ENCODE measurements at regions not wholly inside any gene's neighbourhood (a gene's known extent, or its start where the extent isn't known, plus 50 kb on each side); places are given as distances from the start of the nearest gene placed in this dataset.

DNA sequence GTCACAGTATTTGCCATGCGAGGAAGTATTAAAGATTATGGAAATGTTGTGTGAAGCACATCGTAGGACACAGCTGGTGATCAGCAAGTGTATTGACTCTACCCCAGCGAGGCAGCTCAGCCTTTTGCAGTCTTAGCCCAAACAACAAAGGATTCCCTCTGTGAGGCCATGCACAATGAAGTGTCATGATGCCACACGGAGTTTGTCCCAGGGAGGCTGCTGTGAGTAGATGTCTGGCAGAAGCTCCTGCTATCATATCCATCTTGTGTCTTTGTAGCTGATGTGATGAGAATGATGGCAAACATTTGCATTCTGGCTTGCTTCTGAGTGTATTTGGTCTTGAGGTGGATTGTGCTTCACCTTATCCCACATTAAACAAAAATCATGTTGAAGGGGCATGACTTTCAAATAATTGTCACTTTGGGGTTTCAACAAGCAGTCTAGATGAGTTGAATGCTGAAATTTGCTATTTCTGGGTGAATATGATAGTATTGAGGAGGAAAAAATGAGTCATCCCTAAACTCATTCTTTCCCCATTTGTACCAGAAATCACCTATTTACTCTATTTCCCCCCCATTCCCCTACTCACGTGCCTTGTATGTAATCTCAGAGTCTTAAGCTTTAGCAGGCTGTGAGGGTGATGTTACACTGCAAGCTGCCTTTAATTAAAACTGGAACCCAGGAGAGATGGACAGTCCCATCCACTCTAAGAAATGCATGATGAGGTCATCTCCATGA is 273.5 kb downstream of the RNF144A start:
- TF ChIP-seq NFIC (IDR thresholded peaks at IDR 0.05) (no peak), EGR1 (IDR thresholded peaks at IDR 0.05) (no peak), CEBPB (IDR thresholded peaks at IDR 0.05) (no peak), RAD21 (IDR thresholded peaks at IDR 0.05; ENCODE audit: low read depth) (no peak), TEAD4 (IDR thresholded peaks at IDR 0.05) (no peak), YY1 (IDR thresholded peaks at IDR 0.05; ENCODE audit: low read depth) (no peak), ZBTB7A (IDR thresholded peaks at IDR 0.05; ENCODE audit: low read depth) (no peak), FOXM1 (IDR thresholded peaks at IDR 0.05; ENCODE audit: borderline replicate concordance, low read depth) (no peak), USF1 (IDR thresholded peaks at IDR 0.05) (no peak), REST (IDR thresholded peaks at IDR 0.05; ENCODE audit: low read depth) (no peak), CREB1 (IDR thresholded peaks at IDR 0.05; ENCODE audit: low read depth) (no peak), TCF12 (IDR thresholded peaks at IDR 0.05; ENCODE audit: low read depth) (no peak), TAF1 (IDR thresholded peaks at IDR 0.05; ENCODE audit: low read depth) (no peak), EP300 (IDR thresholded peaks at IDR 0.05; ENCODE audit: borderline replicate concordance) (no peak)
- TF ChIP-seq, protein P1, sequence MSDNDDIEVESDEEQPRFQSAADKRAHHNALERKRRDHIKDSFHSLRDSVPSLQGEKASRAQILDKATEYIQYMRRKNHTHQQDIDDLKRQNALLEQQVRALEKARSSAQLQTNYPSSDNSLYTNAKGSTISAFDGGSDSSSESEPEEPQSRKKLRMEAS (IDR thresholded peaks at IDR 0.05) = no peak

DNA sequence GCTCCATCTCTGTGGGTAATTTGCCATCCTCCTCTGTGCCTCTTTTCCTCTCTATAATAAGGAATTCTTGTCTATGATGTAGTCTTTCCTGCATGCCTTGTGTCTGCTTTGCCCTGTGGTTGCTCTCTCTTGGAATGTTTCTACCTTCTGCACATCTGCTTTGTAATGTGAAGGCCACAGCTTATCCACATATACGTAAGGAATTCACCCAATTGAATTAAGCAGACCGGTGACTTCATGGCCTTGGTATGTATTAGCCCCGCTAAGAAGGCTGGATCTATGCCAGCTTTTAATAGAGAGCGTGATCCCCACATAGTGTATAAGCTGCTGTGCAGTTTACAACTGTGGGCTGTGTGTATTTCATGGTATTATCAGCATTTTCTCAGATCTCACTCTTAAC is 274.7 kb downstream of the RNF144A start:
- peak; percentile 81 for TF ChIP-seq NFIC (IDR thresholded peaks at IDR 0.05)
- TF ChIP-seq EGR1 (IDR thresholded peaks at IDR 0.05) = no peak
- peak; percentile 70 for TF ChIP-seq TEAD4 (IDR thresholded peaks at IDR 0.05)

DNA sequence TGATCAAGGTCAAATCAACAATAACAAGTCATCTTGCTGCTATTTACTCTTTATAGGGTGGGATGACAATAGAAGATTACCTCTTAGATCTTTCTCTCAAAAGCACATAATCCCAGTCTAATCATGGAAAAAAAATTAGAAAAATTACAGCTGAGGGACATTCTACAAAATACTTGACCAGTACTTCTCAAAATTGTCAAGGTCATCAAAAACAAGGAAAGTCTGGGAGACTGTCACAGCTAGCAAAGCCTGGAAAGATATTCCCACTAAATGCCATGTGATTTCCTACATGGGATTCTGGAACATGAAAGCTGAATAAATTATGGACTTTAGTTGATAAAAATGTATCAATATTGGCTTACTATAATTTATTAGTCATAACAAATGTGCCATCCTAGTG is 276.2 kb downstream of the RNF144A start:
- TF ChIP-seq, protein P1 (IDR thresholded peaks at IDR 0.05) = no peak
- TF ChIP-seq FOXM1 (IDR thresholded peaks at IDR 0.05; ENCODE audit: borderline replicate concordance, low read depth) (no peak), CREB1 (IDR thresholded peaks at IDR 0.05; ENCODE audit: low read depth) (no peak), NFIC (IDR thresholded peaks at IDR 0.05) (no peak), USF1 (IDR thresholded peaks at IDR 0.05) (no peak), TAF1 (IDR thresholded peaks at IDR 0.05; ENCODE audit: low read depth) (no peak), TEAD4 (IDR thresholded peaks at IDR 0.05) (no peak), CEBPB (IDR thresholded peaks at IDR 0.05) (no peak), EGR1 (IDR thresholded peaks at IDR 0.05) (no peak), YY1 (IDR thresholded peaks at IDR 0.05; ENCODE audit: low read depth) (no peak), EP300 (IDR thresholded peaks at IDR 0.05; ENCODE audit: borderline replicate concordance) (no peak)

GRCh38 chr2:7194950-7195349 is 277.7 kb downstream of the RNF144A start:
- TF ChIP-seq TCF12 (IDR thresholded peaks at IDR 0.05; ENCODE audit: low read depth) = no peak
- TF ChIP-seq TEAD4 (IDR thresholded peaks at IDR 0.05) = no peak

DNA sequence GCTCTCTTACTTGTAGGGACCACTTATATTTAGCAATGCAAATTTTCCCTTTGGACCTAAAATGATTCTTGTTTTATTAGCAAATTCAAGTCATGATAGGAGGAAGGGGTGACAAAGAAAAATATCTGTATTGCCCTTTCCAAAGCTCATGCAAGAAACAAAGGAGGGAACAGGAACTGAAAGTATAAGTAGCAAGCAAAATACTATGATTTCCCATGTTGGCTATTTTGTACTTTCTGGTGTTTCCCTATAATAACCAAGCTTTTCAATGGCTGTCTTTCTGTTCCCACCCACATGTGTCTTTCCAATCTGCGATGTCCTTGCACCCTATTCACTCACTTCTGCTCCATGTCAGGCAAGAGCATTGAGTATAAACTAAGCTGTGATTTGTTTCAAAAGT is 279.7 kb downstream of the RNF144A start:
- TF ChIP-seq TAF1 (IDR thresholded peaks at IDR 0.05; ENCODE audit: low read depth) (no peak), TCF12 (IDR thresholded peaks at IDR 0.05; ENCODE audit: low read depth) (no peak), NFIC (IDR thresholded peaks at IDR 0.05) (no peak), TEAD4 (IDR thresholded peaks at IDR 0.05) (no peak), YY1 (IDR thresholded peaks at IDR 0.05; ENCODE audit: low read depth) (no peak), CREB1 (IDR thresholded peaks at IDR 0.05; ENCODE audit: low read depth) (no peak), EGR1 (IDR thresholded peaks at IDR 0.05) (no peak), ZBTB7A (IDR thresholded peaks at IDR 0.05; ENCODE audit: low read depth) (no peak), EP300 (IDR thresholded peaks at IDR 0.05; ENCODE audit: borderline replicate concordance) (no peak), FOXM1 (IDR thresholded peaks at IDR 0.05; ENCODE audit: borderline replicate concordance, low read depth) (no peak), USF1 (IDR thresholded peaks at IDR 0.05) (no peak), RAD21 (IDR thresholded peaks at IDR 0.05; ENCODE audit: low read depth) (no peak), REST (IDR thresholded peaks at IDR 0.05; ENCODE audit: low read depth) (no peak), CEBPB (IDR thresholded peaks at IDR 0.05) (no peak)
- TF ChIP-seq, protein P1 (IDR thresholded peaks at IDR 0.05) = no peak
